SU-DHL-6 (cell line): ENCODE measurements at regions not wholly inside any gene's neighbourhood (a gene's known extent, or its start where the extent isn't known, plus 50 kb on each side); places are given as distances from the start of the nearest gene placed in this dataset.

Experiments used
- H2AFZ ChIP-seq: fragments of 200-600 bp; sonication (generic); 2 replicates; pipeline ENCODE4 v1.6.1; 2014; ENCODE audit warnings: low read depth, mild to moderate bottlenecking, moderate library complexity, mixed read lengths, antibody characterized with exemption, low read length; ENCODE audit not compliant: severe bottlenecking
- H3F3A ChIP-seq: fragments of 200-600 bp; shearing (Covaris generic); 2 replicates; pipeline ENCODE4 v1.6.0; 2016; ENCODE audit warnings: antibody characterized with exemption, mild to moderate bottlenecking; ENCODE audit not compliant: insufficient read depth
- H3K27ac ChIP-seq: fragments of 200-600 bp; sonication (generic); 2 replicates; pipeline ENCODE4 v1.5.1; 2016; ENCODE audit warnings: low read depth, mild to moderate bottlenecking, low read length, moderate library complexity, mixed read lengths
- H3K27me3 ChIP-seq: fragments of 200-600 bp; sonication (generic), shearing (Covaris generic); 2 replicates; pipeline ENCODE4 v1.6.0; 2014; ENCODE audit warnings: mild to moderate bottlenecking, low read length
- H3K36me3 ChIP-seq: fragments of 200-600 bp; sonication (generic); 2 replicates; pipeline ENCODE4 v1.6.1; 2014; ENCODE audit warnings: mild to moderate bottlenecking, low read length, mixed read lengths
- H3K4me2 ChIP-seq: fragments of 300-600, 200-600 bp; shearing (Covaris generic), sonication (generic); 2 replicates; pipeline ENCODE4 v1.6.0; 2014; ENCODE audit warnings: low read length, low read depth, mild to moderate bottlenecking; ENCODE audit not compliant: poor library complexity, severe bottlenecking
- H3K4me3 ChIP-seq: fragments of 200-600 bp; sonication (generic); 2 replicates; pipeline ENCODE4 v1.5.1; 2014; ENCODE audit warnings: antibody characterized with exemption, low read length, mild to moderate bottlenecking, mixed read lengths; ENCODE audit not compliant: insufficient read depth, poor library complexity, severe bottlenecking
- H3K79me2 ChIP-seq: fragments of 200-600 bp; sonication (generic); 2 replicates; pipeline ENCODE4 v1.6.1; 2014; ENCODE audit warnings: mild to moderate bottlenecking, low read length, moderate library complexity; ENCODE audit not compliant: insufficient read depth
- H3K9ac ChIP-seq: fragments of 200-600 bp; sonication (generic); 2 replicates; pipeline ENCODE4 v1.7.0; 2014; ENCODE audit warnings: mild to moderate bottlenecking, low read length
- H3K9me2 ChIP-seq: fragments of 200-600 bp; sonication (generic); replicated peaks from 2 replicates; pipeline ENCODE4 v1.6.1; 2014; ENCODE audit warnings: low read length; ENCODE audit not compliant: insufficient read depth
- H3K9me3 ChIP-seq: fragments of 200-600 bp; sonication (generic); 2 replicates; pipeline ENCODE4 v1.6.1; 2014; ENCODE audit warnings: low read length, mixed read lengths; ENCODE audit not compliant: insufficient read depth
- H4K20me1 ChIP-seq: fragments of 200-600 bp; sonication (generic); 2 replicates; pipeline ENCODE4 v1.6.1; 2014; ENCODE audit warnings: low read depth, mild to moderate bottlenecking, antibody characterized with exemption, low read length, moderate library complexity, mixed read lengths
- CTCF ChIP-seq: fragments of 200-600 bp; sonication (generic); IDR thresholded peaks from one replicate; pipeline ENCODE4 v1.5.1; 2017; ENCODE audit warnings: antibody characterized with exemption, mild to moderate bottlenecking, low read length, moderate library complexity; ENCODE audit not compliant: insufficient read depth, poor library complexity, severe bottlenecking
- EZH2phosphoT487 ChIP-seq: fragments of 200-600 bp; sonication (generic), shearing (Covaris generic); conservative IDR thresholded peaks from 2 replicates; pipeline ENCODE4 v1.6.1; 2018; ENCODE audit warnings: mild to moderate bottlenecking, antibody characterized with exemption, low read length, moderate library complexity, mixed read lengths

- H3K9me2 ChIP-seq = no peaks in the 10 kb centered on the region
- H3K27ac ChIP-seq = no peak overlapping the region
- no peak overlapping the region for H2AFZ ChIP-seq
- H3K27me3 ChIP-seq = no peaks in the 10 kb centered on the region
- no peak overlapping the region for H3K4me3 ChIP-seq
- H3K79me2 ChIP-seq = no peaks in the 10 kb centered on the region
- no peaks in the 10 kb centered on the region for H3K9me3 ChIP-seq
- no peak overlapping the region for H3K4me2 ChIP-seq
- no peak overlapping the region for H3K9ac ChIP-seq
- no peaks in the 10 kb centered on the region for H3F3A ChIP-seq
- H4K20me1 ChIP-seq = no peaks in the 10 kb centered on the region
- no peaks in the 10 kb centered on the region for H3K36me3 ChIP-seq
- no peak for TF ChIP-seq EZH2phosphoT487
- TF ChIP-seq CTCF = no peak
Observed at GRCh38 chr5:159427180-159428012, 97.1 kb upstream of the IL12B start.

- H4K20me1 ChIP-seq = no peaks in the 10 kb centered on the region
- H3K9ac ChIP-seq = no peak overlapping the region
- no peaks in the 10 kb centered on the region for H3K9me3 ChIP-seq
- H3K4me2 ChIP-seq = no peak overlapping the region
- H3K27ac ChIP-seq = no peak overlapping the region
- no peaks in the 10 kb centered on the region for H3K27me3 ChIP-seq
- no peaks in the 10 kb centered on the region for H3F3A ChIP-seq
- no peaks in the 10 kb centered on the region for H3K9me2 ChIP-seq
- no peaks in the 10 kb centered on the region for H3K79me2 ChIP-seq
- H3K36me3 ChIP-seq = no peaks in the 10 kb centered on the region
- TF ChIP-seq EZH2phosphoT487 (no peak), CTCF (no peak)
- no peak overlapping the region for H3K4me3 ChIP-seq
- no peak overlapping the region for H2AFZ ChIP-seq
Observed at GRCh38 chr5:159430361-159431012, 100.2 kb upstream of the IL12B start.

GRCh38 chr5:159435855-159436254, 105.6 kb upstream of the IL12B start:
- TF ChIP-seq CTCF = no peak
- TF ChIP-seq EZH2phosphoT487 = no peak
- Histone ChIP-seq H3K79me2 (no peaks in the 10 kb centered on the region), H3K9me3 (no peaks in the 10 kb centered on the region), H3K27me3 (no peaks in the 10 kb centered on the region), H3K9me2 (no peaks in the 10 kb centered on the region), H3K4me2 (no peak overlapping the region), H3K9ac (no peak overlapping the region), H4K20me1 (no peaks in the 10 kb centered on the region), H2AFZ (no peak overlapping the region), H3F3A (no peaks in the 10 kb centered on the region), H3K4me3 (no peak overlapping the region), H3K36me3 (no peaks in the 10 kb centered on the region), H3K27ac (no peak overlapping the region)
